HS-27A (cell line): ENCODE measurements at regions not wholly inside any gene's neighbourhood (a gene's known extent, or its start where the extent isn't known, plus 50 kb on each side); places are given as distances from the start of the nearest gene placed in this dataset.

Experiments used
- DNase-seq: peaks from one replicate; pipeline ENCODE4 v3.0.0-alpha.2; 2012; ENCODE audit warnings: low read depth, missing footprints

DNA sequence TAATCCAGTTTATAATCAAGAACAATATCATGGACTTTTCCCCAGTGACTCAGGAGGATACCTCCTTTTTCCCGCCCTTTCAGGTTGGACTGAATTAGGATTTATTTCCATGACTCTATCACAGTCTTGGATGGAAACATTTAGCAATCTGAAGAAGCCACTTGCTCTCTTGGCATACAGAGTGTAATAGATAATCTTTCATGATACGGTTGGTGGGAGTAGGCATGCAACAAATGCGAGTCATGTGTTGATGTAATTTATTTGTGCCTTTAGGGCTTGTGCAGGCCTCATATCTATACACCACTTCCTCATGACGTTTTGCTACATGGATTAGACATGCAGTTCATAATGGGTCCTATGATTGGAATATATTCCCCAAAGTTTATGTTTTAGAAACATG is 54.2 kb upstream of the MCTP2 start:
- no peak for DNase-seq

DNA sequence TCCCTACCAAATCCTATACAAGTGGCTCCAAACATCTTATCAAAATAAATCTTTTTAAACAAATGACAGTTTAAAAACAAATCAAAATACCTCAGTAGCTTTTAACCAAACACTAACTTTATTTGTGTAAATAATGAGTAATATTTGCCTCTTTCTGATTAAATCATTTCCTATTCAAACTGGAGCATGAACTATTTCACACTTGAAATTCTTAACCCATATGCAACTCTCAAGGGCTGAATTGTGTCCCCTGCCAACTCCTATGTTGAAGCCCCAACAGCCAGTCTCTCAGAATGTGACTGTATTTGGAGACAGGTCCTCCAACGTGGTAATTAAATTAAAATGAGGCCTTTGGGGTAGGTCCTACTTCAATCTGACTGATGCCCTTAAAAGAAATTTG is 55.9 kb upstream of the MCTP2 start:
- no peak for DNase-seq

DNA sequence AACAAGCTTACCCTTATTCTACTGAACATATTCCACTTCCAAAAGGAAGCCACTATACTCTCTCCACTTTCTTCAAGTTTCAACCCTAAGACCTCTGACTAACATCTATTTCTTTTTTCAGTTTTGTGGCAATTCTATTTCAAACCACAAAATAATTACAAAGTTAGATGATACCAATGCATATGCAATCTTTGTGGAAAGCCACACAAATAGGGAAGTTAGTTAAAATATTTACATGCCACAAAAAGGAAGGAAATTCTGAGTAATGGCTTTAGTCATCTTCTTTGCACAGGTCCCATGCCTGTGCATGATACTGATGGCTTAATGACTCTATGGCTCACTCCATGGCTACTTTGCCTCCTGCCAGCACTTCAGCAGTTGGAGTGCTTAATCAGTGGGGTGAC is 57.0 kb upstream of the MCTP2 start:
- no peak for DNase-seq

DNA sequence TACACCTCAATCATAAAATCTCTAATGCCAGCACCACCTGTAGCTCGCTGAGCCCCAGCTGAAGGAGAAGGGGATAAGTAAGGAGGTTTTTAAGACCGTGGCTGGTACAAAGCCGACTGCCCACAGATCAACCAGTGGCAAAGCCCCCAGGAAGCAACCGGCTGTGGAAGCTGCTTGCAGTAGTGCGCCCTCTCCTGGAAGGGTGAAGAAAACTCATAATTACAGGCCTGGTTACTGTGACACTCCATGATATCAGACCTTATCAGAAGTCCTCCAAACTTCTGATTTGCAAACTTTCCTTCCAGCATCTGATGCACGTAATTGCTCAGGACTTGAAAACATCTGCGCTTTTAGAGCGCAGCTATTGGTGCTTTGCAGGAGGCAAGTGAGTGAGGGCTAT is 63.1 kb upstream of the MCTP2 start:
- no peak for DNase-seq

DNA sequence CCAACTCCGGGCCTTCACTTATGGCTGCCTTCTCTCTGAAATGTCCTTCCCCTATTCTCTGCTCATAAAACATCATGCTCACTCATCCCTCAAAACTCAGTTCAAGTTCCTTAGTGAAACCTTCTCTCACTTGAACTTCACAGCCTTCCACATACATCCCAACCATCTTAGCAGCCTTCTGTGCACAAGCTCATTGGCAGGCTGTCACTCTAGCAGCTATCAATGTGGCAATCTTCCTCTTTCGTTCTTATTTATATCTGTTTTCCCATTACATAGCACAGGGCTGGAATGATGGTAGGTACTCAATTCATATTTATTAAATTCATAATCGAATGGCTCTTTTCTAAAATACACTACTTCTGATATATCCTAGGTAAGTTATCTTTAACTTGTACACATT is 66.4 kb upstream of the MCTP2 start:
- no peak for DNase-seq

DNA sequence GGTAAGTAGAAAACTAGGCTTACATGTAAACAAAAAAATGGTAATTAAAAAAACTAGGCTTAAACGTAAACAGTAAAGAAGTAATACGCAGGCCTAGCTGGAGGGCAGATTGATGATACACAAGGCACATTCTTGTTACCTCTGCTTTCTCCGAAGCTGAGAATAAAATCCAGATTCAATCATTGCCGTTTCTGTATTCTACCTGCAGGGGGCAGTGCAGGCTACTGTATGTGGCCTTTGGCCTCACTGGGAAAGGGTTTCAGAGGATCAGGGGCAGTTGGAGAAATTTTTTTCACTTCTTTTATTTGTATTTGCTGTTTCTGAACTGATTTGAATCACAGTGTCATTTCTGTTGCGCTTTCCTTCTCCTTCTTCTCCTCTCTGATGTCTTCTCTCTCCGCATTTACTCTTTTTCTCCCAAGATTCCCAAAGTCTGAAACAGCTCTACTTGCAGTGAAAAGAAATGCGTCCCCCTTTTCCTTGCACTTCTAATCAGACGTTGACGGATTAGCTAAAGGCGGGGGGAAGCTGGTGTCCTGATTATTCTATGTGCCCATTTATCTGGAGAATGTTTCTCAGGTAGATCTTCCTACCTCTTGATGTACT is 67.1 kb upstream of the MCTP2 start:
- no peak for DNase-seq

DNA sequence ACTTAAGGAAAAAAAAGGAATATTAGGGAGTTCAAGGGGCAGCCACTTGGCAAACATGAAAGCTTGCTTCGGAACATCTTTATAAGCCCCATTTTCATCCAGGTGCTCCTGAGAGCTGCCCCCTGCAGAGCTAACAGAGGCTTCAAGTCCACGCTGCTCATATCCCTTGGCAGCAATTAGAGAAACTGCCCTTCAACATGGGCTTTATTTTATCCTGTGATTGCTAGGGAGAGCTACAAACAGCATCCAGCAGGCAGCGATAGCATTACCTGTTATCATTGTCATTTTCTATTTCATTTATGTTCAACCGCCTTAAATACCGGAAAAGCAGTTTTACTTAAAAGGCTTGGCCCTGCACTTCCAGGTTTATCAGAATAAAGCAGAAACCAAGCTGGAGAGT is 68.4 kb upstream of the MCTP2 start:
- DNase-seq, result no peak

DNA sequence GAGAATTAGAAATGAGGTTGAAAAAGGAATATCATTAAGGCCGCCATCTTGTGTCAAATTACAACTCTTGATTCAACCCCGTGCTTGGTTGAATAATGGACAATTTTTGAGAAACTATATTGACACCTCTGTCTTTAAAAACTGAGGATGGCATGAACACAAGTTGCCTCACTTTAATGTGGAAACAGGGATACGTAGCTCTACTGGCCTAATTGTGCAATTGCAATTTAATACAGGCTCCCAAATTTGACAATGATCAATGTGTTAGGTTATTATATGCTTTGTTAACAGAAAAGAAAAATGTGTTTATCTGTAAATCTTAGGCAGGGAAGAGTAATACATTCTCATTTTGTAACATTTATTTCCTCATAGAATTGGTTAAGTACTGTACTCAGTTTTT is 77.1 kb upstream of the MCTP2 start:
- DNase-seq, result no peak

DNA sequence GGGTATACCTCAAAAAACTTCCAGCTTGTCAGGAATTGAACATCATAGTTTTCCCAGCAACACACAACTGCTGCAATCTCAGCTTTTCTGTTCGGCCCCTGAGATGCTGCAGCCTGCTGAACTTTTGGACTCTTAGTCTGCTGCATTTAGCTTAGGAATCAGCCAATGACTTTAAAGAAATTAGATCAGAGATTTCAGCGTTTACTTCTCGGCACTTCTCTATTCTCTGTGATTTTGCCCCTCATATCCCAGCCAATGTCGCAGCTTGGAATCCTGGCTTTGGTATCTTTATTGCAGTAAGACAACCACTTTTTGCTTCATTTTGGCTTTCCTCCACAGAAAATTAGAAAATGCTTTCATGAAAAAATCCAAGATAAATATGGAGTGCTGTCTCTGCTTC is 86.3 kb upstream of the MCTP2 start:
- DNase-seq, result no peak

DNA sequence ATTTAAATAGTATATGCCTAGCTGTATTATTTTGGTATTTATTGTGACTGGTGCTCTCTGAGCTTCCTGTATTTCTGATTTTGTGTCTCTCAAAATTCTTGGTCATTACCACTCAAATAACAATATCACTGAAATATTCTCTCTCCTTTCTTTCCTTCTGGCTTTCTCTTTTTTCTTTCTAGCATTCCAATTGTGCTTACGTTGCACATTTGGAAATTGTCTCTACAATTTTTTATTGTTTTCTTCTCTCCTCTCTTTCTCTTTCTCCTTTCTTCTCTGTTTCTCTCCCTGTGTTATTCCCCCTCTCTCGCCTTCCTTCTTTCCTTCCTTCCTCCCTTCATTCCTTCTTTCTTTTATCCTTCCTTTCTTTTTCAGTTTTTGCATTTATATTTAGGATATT is 89.6 kb upstream of the MCTP2 start:
- no peak for DNase-seq

DNA sequence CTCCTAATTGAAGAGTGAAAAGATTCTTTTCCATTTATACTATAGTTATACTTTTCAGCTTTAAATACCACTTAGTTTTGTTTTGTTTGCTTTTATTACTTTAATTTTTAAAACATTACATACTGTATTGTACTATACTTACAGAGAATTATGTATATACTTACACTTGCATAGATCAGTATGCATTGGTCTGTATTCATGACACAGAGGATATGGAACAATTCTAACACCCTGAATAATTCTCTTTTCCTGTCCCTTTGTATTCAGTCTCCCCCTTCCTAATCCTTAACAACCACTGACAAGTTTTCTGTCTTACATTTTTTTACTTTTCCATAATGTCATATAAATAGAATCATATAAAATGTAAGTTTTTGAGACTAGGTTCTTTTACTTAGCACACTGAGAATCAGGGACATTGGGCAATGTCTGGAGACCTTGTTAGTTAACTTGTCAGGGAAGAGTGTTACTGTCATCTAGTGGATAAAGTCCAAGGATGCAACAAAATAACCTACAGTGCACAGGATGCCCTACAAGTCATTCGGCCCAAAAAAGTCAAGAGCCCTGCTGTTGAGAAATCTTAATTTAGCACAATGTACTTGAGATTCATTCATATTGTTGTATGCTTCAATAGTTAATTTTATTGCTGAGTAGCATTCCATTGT is 95.7 kb upstream of the MCTP2 start:
- no peak for DNase-seq

DNA sequence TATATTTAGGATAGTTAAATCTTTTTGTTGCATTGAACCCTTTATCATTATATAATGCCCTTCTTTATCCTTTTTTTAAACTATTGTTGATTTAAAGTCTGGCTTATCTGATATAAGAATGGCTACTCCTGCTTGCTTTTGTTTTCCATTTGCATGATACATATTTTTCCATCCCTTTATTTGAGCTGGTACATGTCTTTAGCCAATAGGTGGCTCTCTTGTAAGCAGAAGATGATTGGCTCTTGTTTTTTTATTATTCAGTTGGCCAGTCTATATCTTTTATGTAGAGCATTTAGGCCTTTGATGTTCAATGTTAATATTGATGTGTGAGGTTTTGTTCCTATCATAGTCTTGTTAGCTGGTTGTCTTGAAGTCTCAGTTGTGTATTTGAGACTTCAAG is 99.5 kb upstream of the MCTP2 start:
- no peak for DNase-seq

DNA sequence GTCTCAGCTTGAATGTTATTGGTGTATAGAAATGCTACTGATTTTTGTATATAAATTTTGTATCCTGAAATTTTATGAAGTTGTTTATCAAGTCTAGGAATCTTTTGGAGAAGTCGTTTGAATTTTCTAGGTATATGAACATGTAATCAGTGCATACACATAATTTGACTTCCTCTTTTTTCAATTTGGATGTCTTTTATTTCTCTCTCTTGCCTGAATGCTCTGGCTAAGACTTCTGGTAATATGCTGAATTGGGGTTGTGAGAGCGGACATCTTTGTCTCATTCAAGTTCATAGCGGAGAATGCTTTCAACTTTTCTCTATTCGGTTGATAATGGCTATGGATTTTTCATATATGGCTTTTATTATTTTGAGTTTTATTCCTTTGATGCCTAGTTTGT is 100.9 kb upstream of the MCTP2 start:
- DNase-seq, result no peak

DNA sequence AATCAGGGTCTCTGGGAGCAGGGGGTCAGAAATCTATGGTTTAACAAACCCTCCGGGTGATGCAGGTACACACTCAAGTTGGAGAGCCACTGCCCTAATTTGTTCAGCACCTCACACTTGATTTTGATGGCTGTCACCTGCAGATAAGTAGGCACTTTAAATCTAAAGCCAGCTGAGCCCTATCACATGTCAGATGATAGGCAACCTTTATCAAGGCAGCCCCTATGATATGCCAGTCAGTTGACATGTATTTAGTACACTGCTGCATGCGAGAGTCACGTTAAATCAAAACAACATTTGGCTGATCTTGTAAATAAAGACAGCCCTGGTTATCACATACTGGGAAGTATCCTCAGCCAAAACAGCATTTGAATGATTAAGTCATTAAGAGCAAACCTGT is 104.4 kb upstream of the MCTP2 start:
- no peak for DNase-seq

DNA sequence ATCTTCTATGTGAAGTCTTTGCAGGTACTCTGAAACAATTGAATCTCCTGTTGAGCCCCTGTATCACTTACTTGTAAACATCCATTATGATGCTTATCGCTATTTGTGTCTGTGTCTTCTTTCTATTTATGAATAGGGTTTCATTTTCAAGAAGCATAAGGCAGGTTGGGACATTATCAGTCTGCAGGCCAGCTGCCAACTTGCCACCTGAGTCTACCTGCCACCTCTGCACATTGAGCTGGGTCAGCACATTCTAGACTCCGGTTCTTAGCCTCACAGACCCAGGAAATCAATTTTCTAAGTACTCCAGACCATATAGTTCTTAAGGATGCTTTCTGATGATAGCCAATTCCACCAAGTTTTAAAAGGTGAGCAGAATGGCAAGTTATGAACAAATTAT is 105.7 kb upstream of the MCTP2 start:
- DNase-seq, result no peak

DNA sequence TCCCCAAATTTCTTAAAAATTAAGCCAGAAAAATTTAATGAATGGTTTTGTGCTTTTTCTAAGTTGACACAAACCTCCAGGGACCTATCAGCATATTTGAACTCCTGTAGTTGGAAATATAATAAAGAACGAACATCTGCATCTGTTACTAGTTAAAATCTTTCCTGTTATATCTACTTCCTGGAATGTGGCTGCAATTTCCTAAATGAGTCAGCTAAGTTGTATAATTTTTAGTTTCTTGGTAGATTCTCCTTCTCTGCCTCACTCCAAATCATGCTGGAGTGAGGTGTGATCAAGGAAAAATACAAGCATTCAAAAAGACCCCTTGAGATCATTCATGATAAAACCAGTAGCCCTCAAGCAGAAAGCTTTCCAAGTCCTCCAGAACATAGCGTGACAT is 106.2 kb upstream of the MCTP2 start:
- no peak for DNase-seq

DNA sequence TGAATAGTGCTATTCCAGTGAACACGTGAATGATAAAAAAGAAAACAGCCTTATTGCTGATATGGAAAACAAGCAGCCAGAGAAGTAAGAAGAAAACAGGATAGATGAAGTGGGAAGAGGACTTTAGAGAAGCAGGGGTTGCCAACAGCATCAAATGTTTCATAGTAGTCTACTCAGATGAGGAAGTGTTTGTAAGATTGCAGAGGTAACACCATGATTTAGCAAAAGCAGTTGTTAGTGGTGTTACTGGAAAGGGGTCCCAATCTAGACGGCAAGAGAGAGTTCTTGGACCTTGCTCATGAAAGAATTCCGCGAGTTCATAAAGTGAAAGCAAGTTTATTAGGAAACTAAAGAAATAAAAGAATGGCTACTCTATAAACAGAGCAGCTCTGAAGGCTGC is 108.8 kb upstream of the MCTP2 start:
- DNase-seq, result no peak

DNA sequence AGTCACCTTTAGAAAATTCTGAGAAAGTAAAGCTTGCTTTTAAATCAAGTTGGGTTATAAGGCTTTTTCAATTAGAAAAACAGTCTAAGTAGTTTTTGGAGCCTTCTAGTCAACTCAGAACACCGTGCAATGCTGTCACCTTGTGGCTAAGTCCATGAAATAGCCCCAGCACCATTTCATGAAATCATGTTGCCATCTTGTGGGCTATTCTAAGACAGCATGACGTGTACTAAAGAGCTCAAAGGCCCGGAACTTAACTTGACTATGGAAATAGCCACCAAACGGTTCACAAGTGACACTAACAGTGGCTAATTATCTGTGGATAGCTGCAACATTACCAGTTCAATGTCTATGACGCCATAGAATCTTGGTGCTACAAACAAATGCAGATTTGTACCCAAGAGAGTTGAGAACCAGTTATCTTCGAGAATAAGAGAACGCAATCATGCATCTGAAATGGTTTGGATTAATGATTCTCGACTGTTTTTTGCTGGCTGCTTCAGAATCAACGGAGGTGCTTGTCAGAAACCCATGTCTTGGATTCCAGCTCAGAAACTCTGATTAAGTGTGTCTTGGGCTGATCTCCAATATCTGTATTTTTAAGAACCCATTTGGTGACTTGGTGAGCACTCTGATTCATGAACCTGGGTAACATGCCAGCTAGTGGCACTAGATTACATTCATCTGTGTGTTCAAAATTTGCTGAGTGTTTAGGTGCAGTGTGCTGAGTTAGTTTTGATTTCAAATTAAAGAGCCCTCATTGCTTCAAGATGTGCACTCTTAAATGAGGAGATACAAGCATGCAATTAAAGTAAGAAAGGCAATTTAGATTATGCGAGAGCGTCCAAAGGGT is 111.2 kb upstream of the MCTP2 start:
- peak; percentile 22 for DNase-seq

DNA sequence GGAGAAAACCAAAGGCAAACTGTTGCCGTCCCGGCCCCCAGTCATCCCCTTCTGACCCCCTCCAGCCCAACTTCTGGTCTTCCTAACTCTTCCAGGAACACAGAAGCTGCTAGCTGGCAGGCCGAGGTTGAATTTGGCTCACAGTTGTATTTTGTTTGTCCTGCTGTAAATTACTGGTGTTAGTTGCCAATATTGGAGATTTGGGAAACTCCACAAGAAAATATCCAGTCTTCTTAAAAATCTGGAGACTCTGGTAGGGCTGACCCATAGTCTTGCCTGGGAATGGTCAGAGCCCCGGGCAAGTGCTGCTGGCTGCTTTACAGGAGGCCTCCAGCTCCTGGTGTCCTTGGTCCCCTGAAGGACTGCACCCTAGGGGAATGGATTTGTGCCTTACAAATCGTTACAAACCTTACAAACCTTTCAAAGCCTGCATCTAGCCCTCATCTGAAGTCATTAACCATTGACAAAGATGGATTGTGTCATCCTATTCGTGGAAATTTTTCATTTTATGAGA is 112.0 kb upstream of the MCTP2 start:
- no peak for DNase-seq

DNA sequence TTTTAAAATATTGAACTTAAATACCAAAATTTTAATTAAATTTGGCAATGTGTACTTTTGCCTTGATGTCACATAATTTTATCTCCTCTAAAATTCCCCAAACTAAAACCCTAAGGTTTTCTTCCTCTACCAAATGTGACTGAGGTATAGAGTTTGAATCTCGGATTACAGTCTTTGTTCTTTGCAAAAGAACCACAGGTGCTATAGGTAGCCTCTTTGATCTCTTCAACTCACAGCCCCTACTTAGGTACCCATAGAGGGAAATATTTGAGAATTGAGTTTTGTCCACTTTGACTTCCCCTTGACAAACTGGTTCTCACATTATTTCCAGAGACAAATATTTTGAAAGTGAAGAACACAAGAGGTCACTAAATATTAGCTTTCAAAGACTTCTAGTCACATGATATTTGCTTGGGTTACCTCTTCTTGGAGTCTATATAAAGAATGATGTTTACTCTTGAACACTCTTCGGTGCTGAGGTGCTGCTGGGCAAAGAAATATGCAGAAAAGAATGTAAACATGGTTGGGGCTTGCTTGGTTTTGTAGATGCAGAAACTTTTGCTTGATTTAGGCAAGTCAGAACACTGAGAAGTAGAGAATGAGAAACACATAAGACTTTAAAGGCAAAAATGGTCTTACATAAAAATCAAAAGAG is 120.8 kb upstream of the MCTP2 start:
- no peak for DNase-seq

DNA sequence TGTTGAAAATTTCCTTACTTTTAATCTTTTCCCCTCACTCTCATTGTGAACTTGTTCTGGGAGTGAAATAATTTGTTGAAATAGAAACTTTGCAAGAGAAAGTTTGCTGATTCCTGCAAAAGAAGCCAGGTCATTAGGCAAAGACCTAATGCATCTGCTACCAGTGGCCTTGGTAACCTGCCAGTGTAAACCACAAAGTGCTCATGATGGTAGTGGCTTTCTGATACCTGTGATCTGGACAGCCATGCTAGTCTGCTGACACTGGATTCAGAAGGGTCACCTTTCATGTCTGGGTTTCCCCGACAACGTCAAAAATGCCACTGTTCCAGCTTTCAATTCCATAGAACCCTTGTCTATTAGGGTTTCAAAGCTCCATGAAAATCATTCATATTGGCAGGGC is 123.7 kb upstream of the MCTP2 start:
- DNase-seq, result no peak

DNA sequence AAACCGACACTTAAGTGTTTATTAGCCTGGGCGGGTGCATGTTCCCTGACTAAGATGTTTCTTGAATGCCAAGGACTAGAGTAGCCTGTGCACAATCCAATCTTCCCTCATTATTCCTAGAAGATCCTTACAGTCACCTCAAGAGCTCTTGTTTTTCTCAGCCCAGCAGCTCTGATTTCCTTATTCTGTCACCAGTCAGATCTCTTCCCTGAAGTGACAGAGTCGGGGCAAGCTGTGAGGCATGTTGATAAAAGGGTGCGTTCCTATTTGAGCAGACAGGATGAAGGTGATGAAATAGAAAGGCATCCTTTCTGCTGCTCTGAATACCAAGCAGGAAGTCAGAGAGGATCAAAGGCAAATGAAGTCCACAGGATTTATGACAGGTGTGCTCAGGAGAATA is 125.6 kb upstream of the MCTP2 start:
- DNase-seq, result no peak

DNA sequence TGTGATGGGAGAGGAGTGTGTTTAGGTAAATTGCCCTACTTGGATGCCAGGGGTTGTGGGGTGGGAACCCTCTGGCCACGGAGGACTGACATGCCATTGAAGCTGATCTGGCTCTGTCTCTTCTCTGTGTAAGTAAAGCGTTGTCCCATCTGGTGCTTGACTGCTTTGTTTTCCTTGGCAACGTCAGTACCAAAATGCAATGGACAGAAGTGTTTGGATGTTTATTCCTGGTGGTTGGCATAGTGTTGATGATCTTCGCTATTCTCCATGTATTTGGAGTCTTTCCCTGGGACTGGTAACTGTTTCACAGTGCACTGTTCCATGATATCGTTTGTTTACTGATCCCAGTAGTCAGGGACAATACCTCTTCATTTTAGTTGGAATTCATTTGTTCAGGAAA is 130.5 kb upstream of the MCTP2 start:
- no peak for DNase-seq
